Mesenteric fat pad (tissue), 1 donor: ENCODE measurements at regions not wholly inside any gene's neighbourhood (a gene's known extent, or its start where the extent isn't known, plus 50 kb on each side); places are given as distances from the start of the nearest gene placed in this dataset.

Experiments used
- DNase-seq: peaks from one replicate; pipeline ENCODE4 v3.0.0-alpha.2; 2020; ENCODE audit warnings: low spot score
- donor health status: DM: yes; HTN: yes; CAD: no.

GRCh38 chr11:28636566-28636965 is 528.4 kb downstream of the METTL15 start:
- no peak for DNase-seq

GRCh38 chr11:28636033-28636432 is 527.8 kb downstream of the METTL15 start:
- DNase-seq, result no peak

- DNase-seq, result no peak
Measured at GRCh38 chr11:28632338-28632737, 524.1 kb downstream of the METTL15 start.

GRCh38 chr11:28631148-28631547 is 523.0 kb downstream of the METTL15 start:
- DNase-seq, result no peak

GRCh38 chr11:28629235-28629634 is 521.0 kb downstream of the METTL15 start:
- no peak for DNase-seq

GRCh38 chr11:28628412-28628811 is 520.2 kb downstream of the METTL15 start:
- DNase-seq, result no peak

- DNase-seq, result no peak
Measured at GRCh38 chr11:28627690-28628255, 519.6 kb downstream of the METTL15 start.

GRCh38 chr11:28625532-28625931 is 517.3 kb downstream of the METTL15 start:
- DNase-seq, result no peak

- DNase-seq, result no peak
Measured at GRCh38 chr11:28621753-28622152, 513.6 kb downstream of the METTL15 start.

GRCh38 chr11:28619846-28620540 is 511.8 kb downstream of the METTL15 start:
- no peak for DNase-seq

GRCh38 chr11:28618416-28618815 is 510.2 kb downstream of the METTL15 start:
- no peak for DNase-seq

GRCh38 chr11:28616160-28616965 is 508.2 kb downstream of the METTL15 start:
- DNase-seq, result no peak

- DNase-seq, result no peak
Measured at GRCh38 chr11:28615542-28615941, 507.4 kb downstream of the METTL15 start.

- no peak for DNase-seq
Measured at GRCh38 chr11:28606930-28607329, 498.7 kb downstream of the METTL15 start.

GRCh38 chr11:28599656-28600055 is 491.5 kb downstream of the METTL15 start:
- no peak for DNase-seq

- DNase-seq, result no peak
Measured at GRCh38 chr11:28598531-28598930, 490.3 kb downstream of the METTL15 start.

- DNase-seq, result no peak
Measured at GRCh38 chr11:28596816-28597215, 488.6 kb downstream of the METTL15 start.

GRCh38 chr11:28592141-28592540 is 484.0 kb downstream of the METTL15 start:
- DNase-seq, result no peak

GRCh38 chr11:28584992-28585391 is 476.8 kb downstream of the METTL15 start:
- no peak for DNase-seq

GRCh38 chr11:28582506-28582905 is 474.3 kb downstream of the METTL15 start:
- no peak for DNase-seq

- DNase-seq, result no peak
Measured at GRCh38 chr11:28581286-28582242, 473.4 kb downstream of the METTL15 start.
